A549 (cell line): ENCODE measurements at regions not wholly inside any gene's neighbourhood (a gene's known extent, or its start where the extent isn't known, plus 50 kb on each side); places are given as distances from the start of the nearest gene placed in this dataset.

Source experiments
- ATAC-seq, 2 experiments: fragments of 200-7000 bp in 1 of 2; fragments of >200 bp in 1 of 2; cut with Nextera tagmentation in 1 of 2; cut with Tn5 transposase in 1 of 2; 3 replicates each; pipeline versions ENCODE4 v1.8.0 to v1.9.1; 2018 to 2020; ENCODE audit warnings: mild to moderate bottlenecking in 1 of 2, moderate library complexity in 1 of 2
- CTCF ChIA-PET: fragments of 300-600 bp; sonication (Branson Sonifier 250); formaldehyde crosslinking; extraction: SDS; loops from one replicate; lab custom pipeline; 2021; ENCODE audit warnings: antibody characterized with exemption, inconsistent platforms; lab: Yijun Ruan, JAX
- POLR2A ChIA-PET: fragments of 350-600 bp; formaldehyde crosslinking; extraction: SDS; loops from one replicate; lab custom pipeline; 2021; ENCODE audit warnings: antibody characterized with exemption, inconsistent platforms; lab: Yijun Ruan, JAX
- DNase-seq, 2 experiments: peaks; one replicate each; pipeline versions ENCODE4 v3.0.0 to v3.0.0-alpha.2; 2011 to 2016; ENCODE audit warnings: low read depth in 1 of 2, low spot score in 1 of 2
- FAIRE-seq: peaks from 2 replicates; lab custom pipeline; 2011; peaks lifted over from hg19 to GRCh38; lab: Jason Lieb, UNC
- H3K27ac ChIP-seq, 2 experiments: fragments of >200 bp; sonication (Bioruptor Twin); formaldehyde crosslinking; 3 replicates each; pipeline ENCODE4 v1.5.1; 2016 to 2017
- H3K4me1 ChIP-seq: fragments of >200 bp; sonication (Bioruptor Twin); formaldehyde crosslinking; 3 replicates; pipeline ENCODE4 v1.6.1; 2016
- H3K4me2 ChIP-seq: fragments of >200 bp; sonication (Bioruptor Twin); formaldehyde crosslinking; 3 replicates; pipeline ENCODE4 v1.6.1; 2016
- H3K4me3 ChIP-seq: fragments of >200 bp; sonication (Bioruptor Twin); formaldehyde crosslinking; 3 replicates; pipeline ENCODE4 v1.5.1; 2016
- H3K9me3 ChIP-seq: fragments of >200 bp; sonication (Bioruptor Twin); formaldehyde crosslinking; 3 replicates; pipeline ENCODE4 v1.6.1; 2016
- BHLHE40 ChIP-seq: IDR thresholded peaks from 2 replicates; pipeline ENCODE4 v1.6.1; 2012; ENCODE audit warnings: low read depth, low read length, inconsistent platforms
- CBX2 ChIP-seq: fragments of 200-600 bp; sonication (generic); IDR thresholded peaks from 2 replicates; pipeline ENCODE4 v1.6.1; 2016; ENCODE audit warnings: low read depth, mild to moderate bottlenecking, borderline replicate concordance
- CHD4 ChIP-seq: fragments of 200-600 bp; sonication (generic); IDR thresholded peaks from 2 replicates; pipeline ENCODE4 v1.6.1; 2016; ENCODE audit warnings: antibody characterized with exemption, mild to moderate bottlenecking, borderline replicate concordance
- EHF ChIP-seq: fragments of 250-450 bp; sonication (Bioruptor Pico); IDR thresholded peaks from 2 replicates; pipeline ENCODE4 v1.5.0; 2020; ENCODE audit warnings: mild to moderate bottlenecking
- ELK1 ChIP-seq: fragments of 150-350 bp; IDR thresholded peaks from 2 replicates; pipeline ENCODE4 v1.6.1; 2014; ENCODE audit warnings: low read depth, mild to moderate bottlenecking, low read length
- FOSB ChIP-seq: fragments of 250-450 bp; sonication (Bioruptor Pico); IDR thresholded peaks from 2 replicates; pipeline ENCODE4 v1.5.0; 2020; ENCODE audit warnings: mild to moderate bottlenecking, moderate library complexity
- FOSL2 ChIP-seq, 2 experiments: fragments of 450-650 bp in 1 of 2; fragments of >200 bp in 1 of 2; sonication (Bioruptor Twin) in 1 of 2; formaldehyde crosslinking; IDR thresholded peaks; 2 replicates each; pipeline versions ENCODE4 v1.5.0 to v1.6.1; 2016 to 2020; ENCODE audit warnings: mild to moderate bottlenecking in 1 of 2, moderate library complexity in 1 of 2
- FOXS1 ChIP-seq: fragments of 250-450 bp; sonication (Bioruptor Pico); IDR thresholded peaks from 2 replicates; pipeline ENCODE4 v1.5.0; 2020; ENCODE audit warnings: mild to moderate bottlenecking, moderate library complexity
- HDAC2 ChIP-seq: fragments of 200-600 bp; sonication (generic); IDR thresholded peaks from 2 replicates; pipeline ENCODE4 v1.6.1; 2016
- HES2 ChIP-seq: fragments of >200 bp; sonication (Bioruptor Twin); formaldehyde crosslinking; IDR thresholded peaks from 2 replicates; pipeline ENCODE4 v1.6.1; 2016
- HMGXB4 ChIP-seq: fragments of 250-450 bp; sonication (Bioruptor Pico); IDR thresholded peaks from 2 replicates; pipeline ENCODE4 v1.5.0; 2021; ENCODE audit warnings: mild to moderate bottlenecking, moderate library complexity, borderline replicate concordance
- HOXB13 ChIP-seq: fragments of 250-450 bp; sonication (Bioruptor Pico); IDR thresholded peaks from 2 replicates; pipeline ENCODE4 v1.5.0; 2020; ENCODE audit warnings: low read depth, mild to moderate bottlenecking, moderate library complexity
- KDM1A ChIP-seq: fragments of 200-600 bp; sonication (generic); IDR thresholded peaks from 2 replicates; pipeline ENCODE4 v1.6.1; 2016; ENCODE audit warnings: low read depth, mild to moderate bottlenecking
- MAFK ChIP-seq: fragments of 450-650 bp; IDR thresholded peaks from 2 replicates; pipeline ENCODE4 v1.6.1; 2014; ENCODE audit not compliant: partially characterized antibody
- MYC ChIP-seq: IDR thresholded peaks from 2 replicates; pipeline ENCODE4 v1.6.1; 2012; ENCODE audit warnings: mild to moderate bottlenecking, inconsistent platforms, low read length, improper control_type of control experiment, borderline replicate concordance
- NFE2L2 ChIP-seq: fragments of 150-350 bp; conservative IDR thresholded peaks from 2 replicates; pipeline ENCODE4 v1.6.1; 2014; ENCODE audit warnings: low read length
- NR3C1 ChIP-seq: fragments of >200 bp; sonication (Bioruptor Twin); formaldehyde crosslinking; IDR thresholded peaks from 3 replicates; pipeline ENCODE4 v1.6.1; 2017
- PBX3 ChIP-seq: IDR thresholded peaks from 2 replicates; pipeline ENCODE4 v1.6.1; 2012
- POLR2AphosphoS2 ChIP-seq: conservative IDR thresholded peaks from 2 replicates; pipeline ENCODE4 v1.6.1; 2012; ENCODE audit warnings: low read length, improper control_type of control experiment, inconsistent platforms
- RCOR1 ChIP-seq: fragments of 150-350 bp; IDR thresholded peaks from 2 replicates; pipeline ENCODE4 v1.6.1; 2014; ENCODE audit warnings: antibody characterized with exemption, low read length, low read depth
- SREBF2 ChIP-seq: fragments of 450-650 bp; IDR thresholded peaks from 2 replicates; pipeline ENCODE4 v1.6.1; 2014; ENCODE audit warnings: mild to moderate bottlenecking, moderate library complexity
- ZC3H11A ChIP-seq: fragments of 450-650 bp; IDR thresholded peaks from 2 replicates; pipeline ENCODE4 v1.6.1; 2014; ENCODE audit warnings: antibody characterized with exemption, mild to moderate bottlenecking
- WGBS: methylation state at CpG from one replicate; pipeline ENCODE4 v1.1.6; 2017; ENCODE audit errors: missing lambda C conversion rate; 5-methylcytosine and 5-hydroxymethylcytosine counted together
- TF ChIP-seq, protein P1 (sequence below): IDR thresholded peaks from 2 replicates; pipeline ENCODE4 v1.6.1; 2012; ENCODE audit warnings: low read depth, borderline replicate concordance
- TF ChIP-seq, protein P2 (sequence below): fragments of 450-650 bp; IDR thresholded peaks from 2 replicates; pipeline ENCODE4 v1.6.1; 2014; ENCODE audit warnings: antibody characterized with exemption

DNA sequence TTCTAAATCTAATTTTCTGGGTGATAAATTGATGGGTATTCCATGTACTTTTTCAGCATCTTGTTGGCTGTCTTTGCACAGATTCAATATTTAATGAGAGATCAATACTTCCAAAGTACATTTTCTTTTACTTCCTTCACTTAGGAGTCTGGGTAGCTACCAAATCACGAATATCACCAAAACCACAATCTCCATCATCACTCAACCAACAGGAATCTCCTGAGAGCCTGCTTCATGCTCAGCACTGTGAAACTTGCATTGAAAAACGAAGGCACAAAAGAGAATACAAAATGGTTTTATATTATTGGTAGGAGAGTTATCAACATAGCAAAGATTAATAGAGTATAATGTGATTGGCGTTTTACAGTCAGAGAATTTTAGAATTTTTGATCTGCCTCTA lies 261.5 kb upstream of the DSEL start:
- ChIA-PET CTCF (no interaction called here), POLR2A (no interaction called here)

GRCh38 chr18:67776929-67777328 lies 260.4 kb upstream of the DSEL start:
- no peak for DNase-seq
- TF ChIP-seq ZC3H11A, result no peak
- no peak for TF ChIP-seq HES2
- Histone ChIP-seq H3K4me1 (no peaks in the 10 kb centered on the region), H3K9me3 (no peaks in the 10 kb centered on the region), H3K27ac (no peak overlapping the region), H3K4me3 (no peak overlapping the region), H3K4me2 (no peak overlapping the region)
- CTCF ChIA-PET, result no interaction called here
- 65% methylated on average over 3 of the region's 3 CpGs for WGBS
- no peak for FAIRE-seq
- no peak for ATAC-seq
- POLR2A ChIA-PET, result no interaction called here

More for the DNA sequence above, 261.5 kb upstream of the DSEL start:
- no peak overlapping the region for H3K27ac ChIP-seq
- 12% methylated on average over 3 of the region's 3 CpGs for WGBS
- no peak overlapping the region for H3K4me2 ChIP-seq
- no peaks in the 10 kb centered on the region for H3K9me3 ChIP-seq
- DNase-seq, result no peak
- TF ChIP-seq, protein P1, sequence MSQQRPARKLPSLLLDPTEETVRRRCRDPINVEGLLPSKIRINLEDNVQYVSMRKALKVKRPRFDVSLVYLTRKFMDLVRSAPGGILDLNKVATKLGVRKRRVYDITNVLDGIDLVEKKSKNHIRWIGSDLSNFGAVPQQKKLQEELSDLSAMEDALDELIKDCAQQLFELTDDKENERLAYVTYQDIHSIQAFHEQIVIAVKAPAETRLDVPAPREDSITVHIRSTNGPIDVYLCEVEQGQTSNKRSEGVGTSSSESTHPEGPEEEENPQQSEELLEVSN, result no peak
- no peak for TF ChIP-seq CHD4
- TF ChIP-seq, all 56 proteins: peak for 0
- no peaks in the 10 kb centered on the region for H3K4me1 ChIP-seq
- no peak overlapping the region for H3K4me3 ChIP-seq
- no peak for ATAC-seq
- no peak for FAIRE-seq

DNA sequence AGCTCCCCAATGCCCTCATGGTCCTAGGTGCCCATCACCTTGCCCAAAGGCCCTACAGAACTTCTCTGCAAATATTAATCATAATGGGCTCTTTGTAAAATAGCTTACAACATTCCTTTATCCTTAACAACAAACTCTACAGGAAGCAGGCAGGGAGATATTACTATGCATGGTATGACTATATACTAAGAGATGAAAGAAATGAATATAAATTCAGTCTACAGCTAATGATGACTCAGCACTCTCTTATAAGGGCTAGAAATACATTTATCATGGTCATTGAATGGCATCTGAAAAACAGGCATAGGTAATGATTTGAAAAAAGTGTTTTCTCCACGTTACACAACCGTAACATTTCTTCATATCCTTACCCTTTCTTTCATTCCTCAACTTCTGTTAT lies 254.8 kb upstream of the DSEL start:
- 40% methylated on average over 2 of the region's 2 CpGs for WGBS
- no peaks in the 10 kb centered on the region for H3K4me1 ChIP-seq
- FAIRE-seq (no peak), DNase-seq (peak in 1 of 2 experiments; percentile 5), ATAC-seq (peak; percentile 33 to 34; a peak in 3 of 6 replicates)
- CTCF ChIA-PET, result no interaction called here
- no peak overlapping the region for H3K4me2 ChIP-seq
- no peak overlapping the region for H3K4me3 ChIP-seq
- H3K27ac ChIP-seq, result peak overlapping the region in 1 of 2 experiments; percentile 58; a peak in 2 of 6 replicates
- H3K9me3 ChIP-seq, result no peaks in the 10 kb centered on the region
- no peak for TF ChIP-seq FOSL2 (IDR thresholded peaks at IDR 0.05)
- 0 out of 2 replicates have a peak, but pooled peaks have one; percentile 4 for TF ChIP-seq FOSL2 (CRISPR knock-in tag; IDR thresholded peaks at IDR 0.05)
- TF ChIP-seq, protein P2, sequence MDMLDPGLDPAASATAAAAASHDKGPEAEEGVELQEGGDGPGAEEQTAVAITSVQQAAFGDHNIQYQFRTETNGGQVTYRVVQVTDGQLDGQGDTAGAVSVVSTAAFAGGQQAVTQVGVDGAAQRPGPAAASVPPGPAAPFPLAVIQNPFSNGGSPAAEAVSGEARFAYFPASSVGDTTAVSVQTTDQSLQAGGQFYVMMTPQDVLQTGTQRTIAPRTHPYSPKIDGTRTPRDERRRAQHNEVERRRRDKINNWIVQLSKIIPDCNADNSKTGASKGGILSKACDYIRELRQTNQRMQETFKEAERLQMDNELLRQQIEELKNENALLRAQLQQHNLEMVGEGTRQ, result no peak
- no peak for TF ChIP-seq PBX3
- peak; percentile 95 for TF ChIP-seq MAFK
- TF ChIP-seq KDM1A, result no peak
- no peak for TF ChIP-seq MYC
- no peak for TF ChIP-seq HOXB13 (CRISPR knock-in tag)
- TF ChIP-seq RCOR1, result no peak
- TF ChIP-seq NR3C1, result no peak
- no peak for TF ChIP-seq SREBF2
- peak; percentile 32; the same call in 1 of the 2 replicates for TF ChIP-seq NFE2L2
- no peak for TF ChIP-seq POLR2AphosphoS2
- no peak for TF ChIP-seq FOXS1 (CRISPR knock-in tag)
- no peak for TF ChIP-seq CBX2
- TF ChIP-seq, all 56 proteins: peak for 3
- POLR2A ChIA-PET, result no interaction called here

- POLR2A ChIA-PET, result no interaction called here
- no peak overlapping the region for H3K4me2 ChIP-seq
These were observed 254.0 kb upstream of the DSEL start for GRCh38 chr18:67770520-67770919.

More at GRCh38 chr18:67770520-67770919, 254.0 kb upstream of the DSEL start:
- no peak for TF ChIP-seq ZC3H11A
- no peak for TF ChIP-seq EHF (CRISPR knock-in tag)
- no peak for TF ChIP-seq HDAC2
- no peak for TF ChIP-seq FOSB (CRISPR knock-in tag)
- no peak for TF ChIP-seq HMGXB4
- no peak for TF ChIP-seq ELK1
- TF ChIP-seq BHLHE40, result no peak
- TF ChIP-seq RCOR1, result no peak
- TF ChIP-seq, all 56 proteins: peak for 0
- CTCF ChIA-PET, result no interaction called here
- no peak overlapping the region for H3K4me3 ChIP-seq
- ATAC-seq (no peak), DNase-seq (no peak), FAIRE-seq (no peak)
- H3K9me3 ChIP-seq, result no peaks in the 10 kb centered on the region
- WGBS, result 41% methylated on average over 5 of the region's 5 CpGs
- no peaks in the 10 kb centered on the region for H3K4me1 ChIP-seq
- H3K27ac ChIP-seq, result no peak overlapping the region
